Common myeloid progenitor, CD34-positive (primary cell): ENCODE measurements at regions not wholly inside any gene's neighbourhood (a gene's known extent, or its start where the extent isn't known, plus 50 kb on each side); places are given as distances from the start of the nearest gene placed in this dataset.

Source experiments
- CTCF ChIA-PET: fragments of 350-600 bp; sonication (Branson Sonifier 250); formaldehyde crosslinking; loops from one replicate; lab custom pipeline; 2021; ENCODE audit warnings: antibody characterized with exemption; lab: Charles Lee
- POLR2A ChIA-PET: fragments of 350-600 bp; sonication (Branson Sonifier 250); formaldehyde crosslinking; loops from one replicate; lab custom pipeline; 2021; ENCODE audit warnings: antibody characterized with exemption; lab: Charles Lee
- DNase-seq, 3 donors: peaks; one replicate each; pipeline versions ENCODE4 v3.0.0 to v3.0.0-alpha.2; 2013
- H3K27ac ChIP-seq, 2 experiments: 1 replicate in 1 of 2; 2 replicates in 1 of 2; pipeline ENCODE4 v1.7.0; 2013; ENCODE audit warnings: inconsistent platforms in 2 of 2, low read length in 2 of 2, mild to moderate bottlenecking in 2 of 2, low read depth in 1 of 2, moderate library complexity in 1 of 2; ENCODE audit not compliant: severe bottlenecking in 2 of 2, insufficient read depth in 1 of 2, poor library complexity in 1 of 2
- H3K27me3 ChIP-seq, 5 experiments: replicated peaks in 2 of 5; 1 replicate in 3 of 5; 2 replicates in 2 of 5; pipeline versions ENCODE4 v1.6.1 to v1.7.0; 2013; ENCODE audit warnings: low read length in 4 of 5, mild to moderate bottlenecking in 2 of 5, moderate library complexity in 2 of 5, inconsistent platforms in 1 of 5; ENCODE audit not compliant: insufficient read depth in 5 of 5, control insufficient read depth in 4 of 5
- H3K36me3 ChIP-seq, 4 experiments: 1 replicate in 2 of 4; 2 replicates in 2 of 4; pipeline versions ENCODE4 v1.6.1 to v1.7.0; 2013; ENCODE audit warnings: low read length in 3 of 4, control low read depth in 1 of 4, mild to moderate bottlenecking in 1 of 4; ENCODE audit not compliant: control insufficient read depth in 4 of 4, insufficient read depth in 4 of 4
- H3K4me1 ChIP-seq, 4 experiments: 1 replicate in 3 of 4; 2 replicates in 1 of 4; pipeline versions ENCODE4 v1.6.1 to v1.7.1; 2013; ENCODE audit warnings: low read length in 3 of 4, mild to moderate bottlenecking in 3 of 4, control low read depth in 1 of 4, inconsistent platforms in 1 of 4, moderate library complexity in 1 of 4; ENCODE audit not compliant: control insufficient read depth in 4 of 4, insufficient read depth in 4 of 4; ENCODE audit errors: control extremely low read depth in 1 of 4
- H3K4me3 ChIP-seq, 7 experiments: 1 replicate in 4 of 7; 2 replicates in 3 of 7; pipeline versions ENCODE4 v1.5.1 to v1.7.0; 2013; ENCODE audit warnings: mild to moderate bottlenecking in 7 of 7, low read length in 6 of 7, moderate library complexity in 6 of 7, inconsistent platforms in 2 of 7, low read depth in 2 of 7, control low read depth in 1 of 7; ENCODE audit not compliant: insufficient read depth in 4 of 7, control insufficient read depth in 1 of 7; ENCODE audit errors: extremely low read depth in 1 of 7
- H3K9me3 ChIP-seq, 5 experiments: 1 replicate in 4 of 5; 2 replicates in 1 of 5; pipeline versions ENCODE4 v1.6.1 to v1.7.1; 2013; ENCODE audit warnings: low read length in 4 of 5, mild to moderate bottlenecking in 2 of 5, inconsistent platforms in 1 of 5, low read depth in 1 of 5, moderate library complexity in 1 of 5; ENCODE audit not compliant: control insufficient read depth in 4 of 5, insufficient read depth in 2 of 5; ENCODE audit errors: control extremely low read depth in 1 of 5
- WGBS: methylation state at CpG from one replicate; pipeline ENCODE4 v1.1.5; 2013; ENCODE audit not compliant: insufficient coverage; 5-methylcytosine and 5-hydroxymethylcytosine counted together

- 22% methylated on average over 4 of the region's 4 CpGs for WGBS
- CTCF ChIA-PET: no interaction called here
- H3K27ac ChIP-seq: no peak overlapping the region
- H3K27me3 ChIP-seq: no peaks in the 10 kb centered on the region
- peaks cover 0 to 4% (median 0%) of the 10 kb centered on the region in 4 experiments for H3K4me1 ChIP-seq
- POLR2A ChIA-PET: no interaction called here
- no peaks in the 10 kb centered on the region for H3K9me3 ChIP-seq
- peak; percentile 8 to 54 (median 39) for DNase-seq
- no peak overlapping the region for H3K4me3 ChIP-seq
- H3K36me3 ChIP-seq: no peaks in the 10 kb centered on the region
Observed at GRCh38 chr21:18460979-18461378, 57.4 kb upstream of the TMPRSS15 start.

DNA sequence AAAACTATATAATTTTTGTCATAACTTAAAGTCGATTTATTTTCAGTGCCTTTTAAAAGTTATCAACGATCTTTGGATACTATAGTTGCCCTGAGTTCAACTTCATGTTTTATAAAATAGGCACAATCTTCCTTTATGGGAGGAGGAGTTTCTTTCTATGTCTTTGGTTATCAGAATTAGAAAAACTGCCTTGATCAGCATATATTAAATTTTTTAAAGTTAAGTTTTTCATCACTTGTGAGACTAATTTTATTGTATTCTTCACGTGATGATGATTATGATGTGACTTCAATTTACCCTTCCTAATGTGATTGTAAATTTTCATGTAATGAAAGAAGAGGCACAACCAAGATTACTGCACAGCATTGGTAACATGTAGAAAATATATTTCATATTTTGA is 58.2 kb upstream of the TMPRSS15 start:
- POLR2A ChIA-PET: no interaction called here
- no peak for DNase-seq
- no CpG with 5 or more reads among the region's 3 CpGs for WGBS
- Histone ChIP-seq H3K27ac (no peak overlapping the region), H3K4me3 (no peak overlapping the region), H3K27me3 (no peaks in the 10 kb centered on the region), H3K36me3 (no peaks in the 10 kb centered on the region), H3K4me1 (peaks cover 0 to 4% (median 0%) of the 10 kb centered on the region in 4 experiments), H3K9me3 (no peaks in the 10 kb centered on the region)
- CTCF ChIA-PET: no interaction called here

DNA sequence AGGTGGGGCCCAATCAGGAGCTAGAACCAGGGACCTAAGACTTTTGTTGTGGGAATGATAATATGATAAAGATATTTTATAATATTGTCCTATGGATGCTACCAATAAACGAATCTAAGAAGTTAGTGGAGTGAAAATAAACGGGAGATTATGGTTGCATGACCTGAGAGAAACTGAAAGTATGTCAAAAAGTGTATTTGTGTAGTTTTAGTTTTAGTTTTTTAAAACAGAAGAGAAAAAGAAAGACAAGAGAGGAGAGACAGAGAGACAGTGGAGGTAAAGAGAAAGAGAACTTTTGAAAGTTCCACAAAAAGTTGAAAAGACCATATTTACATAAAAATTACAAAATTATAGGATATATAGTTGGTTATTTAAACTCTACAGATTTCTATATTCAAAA is 64.1 kb upstream of the TMPRSS15 start:
- DNase-seq: no peak
- no peaks in the 10 kb centered on the region for H3K27me3 ChIP-seq
- H3K4me3 ChIP-seq: no peak overlapping the region
- ChIA-PET CTCF (no interaction called here), POLR2A (no interaction called here)
- 93% methylated on average over 2 of the region's 2 CpGs for WGBS
- H3K9me3 ChIP-seq: no peaks in the 10 kb centered on the region
- no peak overlapping the region for H3K27ac ChIP-seq
- no peaks in the 10 kb centered on the region for H3K4me1 ChIP-seq
- H3K36me3 ChIP-seq: no peaks in the 10 kb centered on the region

DNA sequence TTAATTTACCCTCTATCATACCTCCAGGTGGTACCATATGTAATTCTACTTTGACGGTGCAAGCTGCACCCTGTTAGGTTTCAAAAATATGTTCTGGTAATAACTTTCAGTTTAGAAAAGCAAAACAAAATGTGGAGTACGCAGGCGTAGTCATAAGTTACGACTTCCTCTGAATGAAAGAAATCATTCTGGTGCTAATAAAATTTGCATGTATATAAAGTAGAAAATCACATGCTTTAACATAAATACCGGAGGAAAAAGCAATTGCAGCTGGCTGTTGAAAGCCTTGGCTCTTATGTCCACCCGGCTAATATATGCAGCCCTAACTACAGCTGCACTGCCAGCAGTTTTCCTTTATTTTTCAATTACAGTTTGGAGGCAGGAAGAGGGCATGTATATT is 65.2 kb upstream of the TMPRSS15 start:
- ChIA-PET CTCF (interaction anchor here (0.7 kb wide), 1 partner anchor 17 kb away, joined by 3 read pairs; no protein-coding TSS in a partner anchor), POLR2A (no interaction called here)
- Histone ChIP-seq H3K9me3 (no peaks in the 10 kb centered on the region), H3K36me3 (no peaks in the 10 kb centered on the region), H3K27ac (no peak overlapping the region), H3K27me3 (no peaks in the 10 kb centered on the region), H3K4me3 (peak overlapping the region in 2 of 7 experiments; percentile 48 to 54), H3K4me1 (no peaks in the 10 kb centered on the region)
- WGBS: no CpG with 5 or more reads among the region's 6 CpGs
- DNase-seq: peak in 2 of 3 donors; percentile 11 to 23

GRCh38 chr21:18476639-18477038 is 73.1 kb upstream of the TMPRSS15 start:
- no peaks in the 10 kb centered on the region for H3K36me3 ChIP-seq
- no CpG with 5 or more reads among the region's 1 CpG for WGBS
- H3K27me3 ChIP-seq: no peaks in the 10 kb centered on the region
- no peak overlapping the region for H3K4me3 ChIP-seq
- ChIA-PET CTCF (interaction anchor here (1.4 kb wide), 1 partner anchor 17 kb away, joined by 3 read pairs; no protein-coding TSS in a partner anchor), POLR2A (no interaction called here)
- DNase-seq: no peak
- no peaks in the 10 kb centered on the region for H3K4me1 ChIP-seq
- no peak overlapping the region for H3K27ac ChIP-seq
- peaks cover 0 to 1% (median 0%) of the 10 kb centered on the region in 5 experiments for H3K9me3 ChIP-seq

- WGBS: 100% methylated on average over 5 of the region's 7 CpGs
- CTCF ChIA-PET: interaction anchor here (1.4 kb wide), 1 partner anchor 17 kb away, joined by 3 read pairs; no protein-coding TSS in a partner anchor
- Histone ChIP-seq H3K36me3 (no peaks in the 10 kb centered on the region), H3K4me1 (no peaks in the 10 kb centered on the region), H3K27ac (no peak overlapping the region), H3K4me3 (no peak overlapping the region), H3K27me3 (no peaks in the 10 kb centered on the region), H3K9me3 (peaks cover 0 to 1% (median 0%) of the 10 kb centered on the region in 5 experiments)
- no peak for DNase-seq
- POLR2A ChIA-PET: no interaction called here
Observed at GRCh38 chr21:18477043-18477442, 73.5 kb upstream of the TMPRSS15 start.

DNA sequence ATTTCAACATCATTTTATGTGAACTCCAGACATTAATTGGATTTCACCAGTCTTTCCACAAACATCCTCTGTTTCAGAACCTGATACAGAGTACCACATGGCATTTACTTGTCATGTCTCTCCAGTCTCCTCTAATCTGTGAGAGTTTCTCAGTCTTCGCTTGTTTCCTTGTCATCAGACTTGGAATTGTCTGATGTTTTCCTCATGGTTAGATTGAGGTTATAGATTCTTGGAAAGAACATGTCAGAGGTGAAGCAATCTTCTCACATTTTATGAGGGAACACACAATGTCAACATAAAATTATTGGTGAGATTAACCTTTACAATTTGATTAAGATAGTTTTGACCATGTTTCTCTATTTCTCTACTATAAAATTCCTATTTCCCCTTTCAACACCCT is 74.9 kb upstream of the TMPRSS15 start:
- CTCF ChIA-PET: no interaction called here
- WGBS: no CpG with 5 or more reads among the region's 1 CpG
- POLR2A ChIA-PET: no interaction called here
- no peak for DNase-seq
- Histone ChIP-seq H3K27me3 (no peaks in the 10 kb centered on the region), H3K9me3 (peaks cover 0 to 1% (median 0%) of the 10 kb centered on the region in 5 experiments), H3K36me3 (no peaks in the 10 kb centered on the region), H3K4me3 (no peak overlapping the region), H3K27ac (no peak overlapping the region), H3K4me1 (no peaks in the 10 kb centered on the region)
